KBM-7 (cell line): ENCODE measurements at regions not wholly inside any gene's neighbourhood (a gene's known extent, or its start where the extent isn't known, plus 50 kb on each side); places are given as distances from the start of the nearest gene placed in this dataset.
"Not testable (repeated sequence)": the region's sequence is repeated elsewhere in the genome, so short reads cannot be mapped to it uniquely, and the experiment has no call there.

Experiments
- DNase-seq: peaks from one replicate; pipeline ENCODE4 v3.0.0-alpha.2; 2015
- in situ Hi-C: fragments of 300-500 bp; cut with MboI; formaldehyde crosslinking; loops from 2 replicates; pipeline ENCODE4 v1.14.3; 2020; ENCODE audit warnings: low sequenced_read_pairs, low pct_unique_long_range_greater_than_20kb, mixed read lengths

DNA sequence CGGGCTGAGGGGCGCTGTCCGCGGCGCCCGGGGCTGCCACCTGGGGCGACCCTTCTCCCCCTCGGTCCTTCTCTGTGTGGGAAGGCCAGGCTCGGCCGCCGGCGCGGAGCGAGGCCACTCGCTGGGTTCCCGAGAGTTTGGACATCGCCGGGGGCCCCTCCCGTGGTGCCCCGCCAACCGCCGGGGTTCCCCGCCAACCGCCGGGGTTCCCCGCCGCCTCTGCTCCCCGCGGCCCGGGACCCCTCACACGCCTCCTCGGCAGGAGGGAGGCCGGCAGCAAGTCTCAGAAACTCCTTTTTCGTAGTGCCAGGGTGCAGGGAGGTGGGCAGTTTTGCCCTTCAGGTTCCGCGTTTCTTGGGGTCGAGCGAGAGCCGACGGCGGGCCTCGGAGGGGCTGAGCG, 83.9 kb upstream of the NBPF19 start:
- DNase-seq, in situ Hi-C loops: not testable (repeated sequence)

DNA sequence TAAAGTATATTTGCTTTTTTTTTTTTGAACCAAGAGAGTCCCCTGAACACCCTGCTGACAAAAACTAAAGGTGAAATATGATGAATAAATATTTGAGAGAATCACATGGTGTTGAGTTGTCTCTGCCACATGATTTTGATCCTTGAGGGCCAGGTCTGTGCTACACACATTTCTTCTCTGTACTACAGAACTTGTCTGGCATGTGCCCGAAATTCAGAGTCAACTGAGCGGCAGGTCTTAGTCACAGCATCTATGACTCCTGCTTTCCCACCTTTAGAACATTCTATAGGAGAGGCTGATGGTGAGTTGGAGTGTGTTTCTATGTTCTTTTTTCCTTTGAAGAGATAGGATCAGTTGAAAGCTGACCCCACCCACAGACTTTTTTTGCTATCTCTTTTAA, 79.0 kb upstream of the NBPF19 start:
- DNase-seq, in situ Hi-C loops: not testable (repeated sequence)

DNA sequence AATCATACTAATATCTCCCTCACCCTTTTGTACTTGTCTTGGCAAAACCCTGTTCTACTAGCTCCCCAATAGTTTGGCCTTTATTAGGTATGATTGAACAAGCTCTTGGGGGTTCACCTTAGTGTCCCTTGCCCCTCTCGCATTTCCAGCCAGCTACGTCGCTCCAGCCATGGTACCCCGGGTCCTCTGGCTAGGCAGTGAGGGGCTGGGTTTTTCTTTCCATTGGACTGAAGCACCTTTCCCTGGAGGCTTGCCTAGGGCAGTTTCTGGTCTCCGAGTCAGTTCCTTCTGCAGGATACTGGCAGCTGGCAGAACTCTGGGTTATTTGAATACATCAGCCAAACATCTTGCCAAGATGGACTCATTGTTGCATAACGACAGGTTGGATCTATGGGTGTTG, 76.3 kb upstream of the NBPF19 start:
- in situ Hi-C loops = not testable (repeated sequence)

DNA sequence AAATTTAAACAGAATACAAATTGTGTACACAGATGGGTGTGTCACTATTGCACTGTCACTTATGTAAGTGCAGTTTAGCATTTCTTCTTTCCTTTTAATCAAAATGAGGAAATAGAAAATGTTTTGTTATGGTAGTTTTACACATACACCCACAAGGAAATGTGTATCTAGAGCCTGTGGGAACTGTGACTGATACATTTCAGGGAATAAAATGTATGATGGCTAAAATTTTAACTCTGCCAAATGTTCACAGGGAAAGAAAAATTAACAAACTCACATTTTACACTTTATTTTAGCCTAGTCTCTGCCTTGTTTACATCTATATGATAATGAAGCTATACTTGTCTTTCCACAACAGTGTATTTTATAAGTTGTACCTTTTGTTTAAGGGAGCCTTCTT, 66.4 kb upstream of the NBPF19 start:
- in situ Hi-C loops, DNase-seq: not testable (repeated sequence)

More for the DNA sequence above, 76.3 kb upstream of the NBPF19 start:
- DNase-seq = not testable (repeated sequence)

DNA sequence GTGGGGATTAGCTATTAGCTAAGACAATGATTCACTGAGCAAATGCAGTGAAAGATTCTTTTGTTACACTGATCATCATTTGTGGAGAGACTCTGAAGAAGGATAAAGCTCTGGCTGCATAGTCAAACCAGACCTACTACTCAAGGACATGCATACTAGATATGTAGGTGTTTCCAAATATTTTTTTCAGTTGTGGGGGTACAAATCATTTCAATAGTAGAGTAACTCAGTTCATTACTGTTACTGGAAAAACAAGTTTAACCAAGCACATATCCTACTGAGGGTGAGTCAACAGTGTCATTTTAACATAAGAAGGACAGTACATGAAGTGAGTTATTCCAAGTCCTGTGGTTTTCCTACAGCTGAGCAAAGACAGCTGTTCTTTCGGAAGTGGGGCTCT, 59.5 kb upstream of the NBPF19 start:
- in situ Hi-C loops, DNase-seq: not testable (repeated sequence)

DNA sequence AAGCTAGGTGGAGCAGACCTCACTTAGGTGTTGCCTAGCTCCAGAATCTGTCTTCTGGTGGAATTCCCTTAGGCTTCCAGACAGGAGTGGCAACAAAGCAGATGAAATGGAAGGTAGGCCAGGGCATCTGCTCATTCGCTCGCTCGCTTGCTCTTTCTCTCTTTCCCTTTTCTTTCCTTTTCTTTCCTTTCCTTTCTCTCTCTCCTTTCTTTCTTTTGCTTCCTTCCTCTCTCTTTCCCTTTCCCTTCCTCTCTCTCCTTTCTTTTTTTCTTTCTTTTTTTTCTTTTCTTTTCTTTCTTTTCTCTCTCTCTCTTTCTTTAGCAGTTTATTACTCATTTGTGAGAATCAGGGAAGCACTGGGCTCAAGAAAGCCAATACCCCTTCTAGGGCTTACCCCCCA, 56.1 kb upstream of the NBPF19 start:
- in situ Hi-C loops, DNase-seq: not testable (repeated sequence)

DNA sequence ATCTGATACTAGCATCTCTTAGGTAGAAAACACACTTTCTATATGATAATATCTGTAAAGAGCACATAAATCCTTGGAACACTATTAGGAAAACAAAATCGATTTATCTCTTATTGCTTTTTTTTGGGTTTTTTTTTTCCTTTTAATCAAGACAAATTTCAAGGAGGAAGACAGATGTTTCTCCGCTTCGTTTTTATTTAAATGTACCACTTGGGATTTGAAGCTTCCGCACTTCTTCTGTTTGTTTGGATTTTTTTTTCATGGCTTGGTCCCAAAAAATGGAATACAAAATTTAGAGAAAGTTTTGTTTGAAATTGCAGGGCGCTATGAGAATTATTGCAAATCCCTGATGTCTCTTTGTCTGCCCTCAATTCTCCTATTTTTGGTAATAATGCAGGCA, 51.7 kb upstream of the NBPF19 start:
- in situ Hi-C loops, DNase-seq: not testable (repeated sequence)
